ENCODE measurements at regions not wholly inside any gene's neighbourhood (a gene's known extent, or its start where the extent isn't known, plus 50 kb on each side); places are given as distances from the start of the nearest gene placed in this dataset.

DNA sequence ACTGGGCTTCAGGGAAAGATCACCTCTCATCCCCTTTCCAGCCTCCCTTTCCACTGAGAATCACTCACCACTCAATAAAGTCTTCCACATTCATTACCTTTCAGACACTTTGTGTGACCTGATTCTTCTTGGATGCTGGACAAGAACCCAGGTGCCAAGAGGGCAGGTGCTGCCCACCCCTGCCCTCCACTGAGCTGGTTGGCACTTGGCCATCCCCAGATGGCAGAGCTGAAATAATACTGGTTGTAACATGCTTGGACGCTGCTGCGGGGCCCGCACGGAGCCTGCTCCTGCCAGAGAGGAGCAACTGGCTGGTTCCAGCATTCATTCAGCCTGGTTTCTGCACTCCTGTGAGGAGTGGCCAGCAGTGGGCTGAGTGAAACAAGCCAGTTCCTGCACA, 386.7 kb upstream of the CCDC196 start:
- TF ChIP-seq, protein P1, sequence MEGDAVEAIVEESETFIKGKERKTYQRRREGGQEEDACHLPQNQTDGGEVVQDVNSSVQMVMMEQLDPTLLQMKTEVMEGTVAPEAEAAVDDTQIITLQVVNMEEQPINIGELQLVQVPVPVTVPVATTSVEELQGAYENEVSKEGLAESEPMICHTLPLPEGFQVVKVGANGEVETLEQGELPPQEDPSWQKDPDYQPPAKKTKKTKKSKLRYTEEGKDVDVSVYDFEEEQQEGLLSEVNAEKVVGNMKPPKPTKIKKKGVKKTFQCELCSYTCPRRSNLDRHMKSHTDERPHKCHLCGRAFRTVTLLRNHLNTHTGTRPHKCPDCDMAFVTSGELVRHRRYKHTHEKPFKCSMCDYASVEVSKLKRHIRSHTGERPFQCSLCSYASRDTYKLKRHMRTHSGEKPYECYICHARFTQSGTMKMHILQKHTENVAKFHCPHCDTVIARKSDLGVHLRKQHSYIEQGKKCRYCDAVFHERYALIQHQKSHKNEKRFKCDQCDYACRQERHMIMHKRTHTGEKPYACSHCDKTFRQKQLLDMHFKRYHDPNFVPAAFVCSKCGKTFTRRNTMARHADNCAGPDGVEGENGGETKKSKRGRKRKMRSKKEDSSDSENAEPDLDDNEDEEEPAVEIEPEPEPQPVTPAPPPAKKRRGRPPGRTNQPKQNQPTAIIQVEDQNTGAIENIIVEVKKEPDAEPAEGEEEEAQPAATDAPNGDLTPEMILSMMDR (IDR thresholded peaks at IDR 0.05), result no peak
- TF ChIP-seq POLR2A (IDR thresholded peaks at IDR 0.05), result no peak
